CD4-positive, alpha-beta T cell (primary cell): ENCODE measurements at regions not wholly inside any gene's neighbourhood (a gene's known extent, or its start where the extent isn't known, plus 50 kb on each side); places are given as distances from the start of the nearest gene placed in this dataset.

ENCODE experiments used
- ATAC-seq: fragments of 200-7000 bp; cut with Tn5 transposase; one replicate; pipeline ENCODE4 v1.10.0; 2022; ENCODE audit warnings: mild to moderate bottlenecking; ENCODE audit not compliant: poor library complexity
- CTCF ChIA-PET: fragments of 350-600 bp; sonication (Branson Sonifier 250); formaldehyde crosslinking; loops from one replicate; lab custom pipeline; 2021; ENCODE audit warnings: antibody characterized with exemption, inconsistent platforms; lab: Charles Lee
- POLR2A ChIA-PET: fragments of 350-600 bp; sonication (Branson Sonifier 250); formaldehyde crosslinking; loops from one replicate; lab custom pipeline; 2021; ENCODE audit warnings: antibody characterized with exemption, inconsistent platforms; lab: Charles Lee
- DNase-seq, 14 experiments: peaks; one replicate each; pipeline ENCODE4 v3.0.0-alpha.2; 2013 to 2020; ENCODE audit warnings: mixed read lengths in 2 of 14
- H3K27ac ChIP-seq, 2 donors: one replicate each; pipeline versions ENCODE4 v1.5.1 to v1.7.0; 2013; ENCODE audit warnings: low read length in 2 of 2, low read depth in 1 of 2, mild to moderate bottlenecking in 1 of 2
- H3K27me3 ChIP-seq, 2 experiments: 1 replicate in 1 of 2; 2 replicates in 1 of 2; pipeline versions ENCODE4 v1.6.1 to v1.7.0; 2013; ENCODE audit warnings: low read length in 2 of 2, control low read depth in 1 of 2, mild to moderate bottlenecking in 1 of 2, moderate library complexity in 1 of 2; ENCODE audit not compliant: insufficient read depth in 2 of 2, control insufficient read depth in 1 of 2
- H3K36me3 ChIP-seq: one replicate; pipeline ENCODE4 v1.6.1; 2013; ENCODE audit warnings: low read length, control low read depth; ENCODE audit not compliant: insufficient read depth
- H3K4me1 ChIP-seq: one replicate; pipeline ENCODE4 v1.6.1; 2013; ENCODE audit warnings: low read length, control low read depth; ENCODE audit not compliant: insufficient read depth
- H3K4me3 ChIP-seq: one replicate; pipeline ENCODE4 v1.5.1; 2013; ENCODE audit warnings: mild to moderate bottlenecking, low read length, moderate library complexity
- H3K9me3 ChIP-seq, 2 experiments: 1 replicate in 1 of 2; 2 replicates in 1 of 2; pipeline versions ENCODE4 v1.6.1 to v1.7.0; 2013; ENCODE audit warnings: low read length in 2 of 2, mild to moderate bottlenecking in 2 of 2, control low read depth in 1 of 2, moderate library complexity in 1 of 2; ENCODE audit not compliant: control insufficient read depth in 1 of 2, insufficient read depth in 1 of 2
- H3K27ac Mint-ChIP-seq: one replicate; pipeline ENCODE4 v1.8.0; 2020; ENCODE audit warnings: mixed read lengths
- H3K27me3 Mint-ChIP-seq: one replicate; pipeline ENCODE4 v1.8.0; 2021; ENCODE audit warnings: mixed read lengths
- H3K36me3 Mint-ChIP-seq: one replicate; pipeline ENCODE4 v1.8.0; 2021; ENCODE audit warnings: low read depth, mixed read lengths
- H3K4me1 Mint-ChIP-seq: one replicate; pipeline ENCODE4 v1.8.0; 2021; ENCODE audit warnings: low read depth, mixed read lengths
- H3K4me3 Mint-ChIP-seq: one replicate; pipeline ENCODE4 v1.8.0; 2020; ENCODE audit warnings: mild to moderate bottlenecking, mixed read lengths
- H3K9me3 Mint-ChIP-seq: one replicate; pipeline ENCODE4 v1.8.0; 2020; ENCODE audit warnings: mixed read lengths
- intact Hi-C, 2 experiments: fragments of 100-400 bp; cut with DNase I in 1 of 2; cut with micrococcal nuclease in 1 of 2; formaldehyde crosslinking; loops; one replicate each; pipeline versions ENCODE4 v1.15.1 to v1.9.0; 2023 to 2025; cut with DNase I, micrococcal nuclease
- TF ChIP-seq, protein P1 (sequence below): fragments of 200-600 bp; IDR thresholded peaks from one replicate; pipeline ENCODE4 v1.8.0; 2022; ENCODE audit warnings: antibody characterized with exemption, mild to moderate bottlenecking

DNA sequence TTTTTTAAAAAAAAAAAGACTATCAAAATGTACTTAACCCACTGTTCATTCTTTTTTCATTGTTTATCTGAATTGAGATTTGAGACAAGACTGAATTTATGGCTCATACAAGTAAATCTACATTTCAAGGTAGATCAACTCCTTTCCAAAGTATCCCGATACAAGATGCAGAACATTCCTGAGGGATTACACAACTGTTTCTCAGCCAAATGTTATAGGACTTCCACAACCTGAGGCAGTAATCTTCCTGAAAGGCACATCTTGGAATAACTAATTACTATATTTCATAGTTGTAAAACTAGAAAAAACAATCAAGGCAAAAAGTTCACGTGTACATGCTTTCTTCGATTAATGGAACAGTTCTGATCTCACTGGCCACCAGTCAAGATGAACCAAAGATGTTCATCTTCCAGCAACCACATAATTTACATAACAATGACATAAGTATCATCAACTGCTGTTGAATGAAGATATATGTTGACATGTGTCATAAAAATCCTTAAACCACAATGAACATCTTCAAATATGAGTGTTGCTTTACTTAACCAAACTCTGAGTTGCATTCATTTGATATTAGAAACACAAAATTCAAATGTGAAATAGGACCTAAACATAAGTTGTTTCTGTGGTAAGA lies 225.2 kb upstream of the DKK2 start:
- Mint-ChIP-seq H3K27ac (no peak overlapping the region), H3K27me3 (no peaks in the 10 kb centered on the region), H3K9me3 (no peaks in the 10 kb centered on the region), H3K36me3 (no peaks in the 10 kb centered on the region), H3K4me1 (no peaks in the 10 kb centered on the region), H3K4me3 (no peak overlapping the region)
- TF ChIP-seq, protein P1, sequence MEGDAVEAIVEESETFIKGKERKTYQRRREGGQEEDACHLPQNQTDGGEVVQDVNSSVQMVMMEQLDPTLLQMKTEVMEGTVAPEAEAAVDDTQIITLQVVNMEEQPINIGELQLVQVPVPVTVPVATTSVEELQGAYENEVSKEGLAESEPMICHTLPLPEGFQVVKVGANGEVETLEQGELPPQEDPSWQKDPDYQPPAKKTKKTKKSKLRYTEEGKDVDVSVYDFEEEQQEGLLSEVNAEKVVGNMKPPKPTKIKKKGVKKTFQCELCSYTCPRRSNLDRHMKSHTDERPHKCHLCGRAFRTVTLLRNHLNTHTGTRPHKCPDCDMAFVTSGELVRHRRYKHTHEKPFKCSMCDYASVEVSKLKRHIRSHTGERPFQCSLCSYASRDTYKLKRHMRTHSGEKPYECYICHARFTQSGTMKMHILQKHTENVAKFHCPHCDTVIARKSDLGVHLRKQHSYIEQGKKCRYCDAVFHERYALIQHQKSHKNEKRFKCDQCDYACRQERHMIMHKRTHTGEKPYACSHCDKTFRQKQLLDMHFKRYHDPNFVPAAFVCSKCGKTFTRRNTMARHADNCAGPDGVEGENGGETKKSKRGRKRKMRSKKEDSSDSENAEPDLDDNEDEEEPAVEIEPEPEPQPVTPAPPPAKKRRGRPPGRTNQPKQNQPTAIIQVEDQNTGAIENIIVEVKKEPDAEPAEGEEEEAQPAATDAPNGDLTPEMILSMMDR, result no peak
- intact Hi-C loops, result no loop called here
- Histone ChIP-seq H3K27ac (no peak overlapping the region), H3K4me1 (no peaks in the 10 kb centered on the region), H3K4me3 (no peak overlapping the region), H3K9me3 (no peaks in the 10 kb centered on the region), H3K36me3 (no peaks in the 10 kb centered on the region), H3K27me3 (no peaks in the 10 kb centered on the region)
- ATAC-seq (no peak), DNase-seq (no peak)
- ChIA-PET POLR2A (no interaction called here), CTCF (no interaction called here)

DNA sequence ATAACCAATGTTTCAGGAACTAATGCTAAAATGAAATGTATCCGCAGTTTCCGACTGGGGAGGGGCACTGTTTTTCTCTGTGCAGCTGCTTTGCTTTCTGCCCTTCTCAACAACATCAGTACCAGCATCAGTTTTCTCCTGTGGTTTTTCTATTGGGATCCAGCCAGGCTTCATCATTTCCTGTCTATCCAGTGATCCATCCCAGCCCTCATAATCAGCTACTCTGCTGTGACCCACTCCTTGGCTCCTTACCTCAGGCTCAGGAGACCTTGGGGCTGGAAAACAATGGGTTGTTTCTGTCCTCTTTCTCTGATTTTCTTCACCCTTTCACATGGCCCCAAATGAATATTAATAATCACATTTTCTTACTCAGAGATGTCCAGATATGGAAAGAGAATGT lies 222.2 kb upstream of the DKK2 start:
- TF ChIP-seq, protein P1, result no peak
- ChIA-PET POLR2A (no interaction called here), CTCF (no interaction called here)
- no peak overlapping the region for H3K27ac ChIP-seq
- no peaks in the 10 kb centered on the region for H3K27me3 ChIP-seq
- Mint-ChIP-seq H3K27me3 (no peaks in the 10 kb centered on the region), H3K36me3 (no peaks in the 10 kb centered on the region), H3K9me3 (no peaks in the 10 kb centered on the region), H3K27ac (no peak overlapping the region), H3K4me1 (no peaks in the 10 kb centered on the region), H3K4me3 (no peak overlapping the region)
- no peaks in the 10 kb centered on the region for H3K4me1 ChIP-seq
- no peak overlapping the region for H3K4me3 ChIP-seq
- H3K36me3 ChIP-seq, result no peaks in the 10 kb centered on the region
- ATAC-seq, result no peak
- no peaks in the 10 kb centered on the region for H3K9me3 ChIP-seq
- intact Hi-C loops, result no loop called here
- DNase-seq, result no peak

DNA sequence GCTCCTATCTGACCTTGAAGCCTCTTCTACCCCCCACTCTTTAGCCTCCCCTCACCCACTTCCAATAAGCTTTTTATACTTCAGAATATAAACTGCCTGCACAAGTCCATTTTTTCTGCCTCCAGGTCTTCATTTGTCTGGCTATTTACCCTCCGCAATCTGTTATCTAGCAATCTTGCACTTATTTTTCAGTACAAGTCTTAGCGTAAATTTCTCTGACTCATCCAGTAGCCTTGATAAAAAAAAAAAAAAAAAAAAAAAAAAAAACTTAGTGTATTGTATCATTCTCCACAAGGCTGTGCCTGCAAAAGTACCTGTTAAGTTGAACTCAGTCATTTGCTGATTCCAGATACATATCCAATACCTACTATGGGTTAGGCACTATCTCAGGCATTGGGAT lies 219.5 kb upstream of the DKK2 start:
- no peak for ATAC-seq
- TF ChIP-seq, protein P1, result no peak

More for the DNA sequence above, 219.5 kb upstream of the DKK2 start:
- CTCF ChIA-PET, result no interaction called here
- H3K4me3 ChIP-seq, result no peak overlapping the region
- H3K9me3 Mint-ChIP-seq, result no peaks in the 10 kb centered on the region
- H3K27me3 Mint-ChIP-seq, result no peaks in the 10 kb centered on the region
- H3K4me3 Mint-ChIP-seq, result no peak overlapping the region
- no peaks in the 10 kb centered on the region for H3K4me1 Mint-ChIP-seq
- no peak overlapping the region for H3K27ac Mint-ChIP-seq
- intact Hi-C loops, result no loop called here
- H3K36me3 ChIP-seq, result no peaks in the 10 kb centered on the region
- no peaks in the 10 kb centered on the region for H3K4me1 ChIP-seq
- no peak overlapping the region for H3K27ac ChIP-seq
- DNase-seq, result no peak
- POLR2A ChIA-PET, result no interaction called here
- no peaks in the 10 kb centered on the region for H3K36me3 Mint-ChIP-seq
- H3K9me3 ChIP-seq, result no peaks in the 10 kb centered on the region
- no peaks in the 10 kb centered on the region for H3K27me3 ChIP-seq
